GM18951 (cell line): ENCODE measurements at regions not wholly inside any gene's neighbourhood (a gene's known extent, or its start where the extent isn't known, plus 50 kb on each side); places are given as distances from the start of the nearest gene placed in this dataset.

Experiments used
- POLR2A ChIP-seq: IDR thresholded peaks from 4 replicates; pipeline ENCODE4 v1.6.1; 2011; ENCODE audit warnings: mild to moderate bottlenecking; ENCODE audit not compliant: insufficient read length, insufficient read depth; ENCODE audit errors: extremely low read depth
- in situ Hi-C: fragments of 300-500 bp; cut with MboI; formaldehyde crosslinking; loops from one replicate; pipeline ENCODE4 v1.12.0; 2022; ENCODE audit warnings: low sequenced_read_pairs, mixed read lengths, inconsistent platforms; ENCODE audit not compliant: unreplicated experiment

DNA sequence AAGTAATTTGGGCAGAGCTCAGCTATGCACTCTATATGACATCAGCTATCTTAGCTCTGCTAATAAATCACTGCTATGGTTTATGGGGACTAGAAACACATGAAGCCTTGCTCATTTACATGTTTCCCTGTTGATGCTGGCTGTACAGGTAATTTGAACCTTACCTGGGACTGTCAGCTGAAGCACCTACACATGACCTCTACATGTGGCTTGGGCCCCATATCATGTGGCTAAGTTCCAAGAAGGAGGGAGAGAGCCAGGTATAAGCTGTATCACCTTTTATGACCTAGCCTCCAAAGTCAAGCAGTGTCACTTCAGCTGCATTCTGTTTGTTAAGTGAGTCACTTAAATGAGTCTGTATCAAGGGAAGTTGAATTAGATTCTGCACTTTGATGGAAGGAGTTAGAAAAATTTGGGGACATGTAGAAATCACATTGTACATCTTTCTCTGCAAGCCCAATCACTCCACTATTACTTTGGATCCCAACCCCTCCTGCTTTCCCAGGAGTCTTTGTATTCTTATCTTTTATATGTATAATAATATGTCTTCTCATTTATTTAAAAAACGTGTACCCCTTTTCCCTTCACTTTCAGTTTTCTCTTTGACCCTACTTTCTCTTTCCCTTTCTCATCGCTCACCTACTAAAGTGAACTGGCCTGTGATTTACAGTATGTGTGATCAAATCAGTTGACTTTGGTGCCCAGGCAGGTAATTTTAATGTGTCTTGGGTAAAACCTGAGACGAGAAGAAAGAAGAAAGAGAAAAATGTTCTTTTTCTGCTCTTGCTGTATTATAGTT is 53.4 kb upstream of the PRKACB start:
- in situ Hi-C loops: no loop called here
- TF ChIP-seq POLR2A: no peak

DNA sequence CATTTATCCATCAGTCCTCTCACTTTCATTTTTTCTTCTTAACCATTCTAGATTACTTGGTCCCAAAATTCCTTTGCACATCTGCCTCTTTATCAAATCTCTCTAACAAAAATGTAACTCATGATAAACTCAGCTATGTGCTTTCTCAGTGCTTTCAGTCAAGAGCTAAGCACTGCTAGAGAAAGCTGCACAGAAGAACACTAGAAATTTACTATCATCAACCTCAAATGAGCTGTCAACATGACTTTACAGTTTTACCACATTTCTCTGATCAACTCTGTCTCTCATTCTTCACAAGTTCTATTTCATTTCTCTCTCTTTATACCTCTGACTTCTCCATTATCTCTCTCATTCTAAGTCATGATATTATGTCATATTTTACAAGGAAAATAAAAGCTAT is 54.2 kb upstream of the PRKACB start:
- in situ Hi-C loops: no loop called here
- TF ChIP-seq POLR2A: no peak

DNA sequence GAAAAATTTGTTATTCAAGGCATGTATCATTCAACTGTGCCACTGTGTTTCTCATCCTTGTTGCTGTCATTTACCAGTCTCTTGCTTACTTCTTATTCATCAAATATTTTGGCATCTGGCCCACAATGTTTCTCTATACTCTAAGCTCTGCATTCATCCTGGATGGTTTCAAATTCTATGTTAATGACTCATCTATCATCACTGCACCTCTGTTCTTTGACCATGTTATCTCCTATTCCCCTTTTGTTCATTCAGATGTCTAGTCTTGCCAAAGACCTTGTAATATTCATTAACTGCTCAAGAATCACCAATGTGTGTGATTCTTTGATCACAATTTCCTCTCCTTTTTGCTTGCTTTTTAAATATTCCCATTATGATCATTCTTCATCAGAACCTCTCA is 54.6 kb upstream of the PRKACB start:
- no peak for TF ChIP-seq POLR2A
- in situ Hi-C loops: no loop called here

DNA sequence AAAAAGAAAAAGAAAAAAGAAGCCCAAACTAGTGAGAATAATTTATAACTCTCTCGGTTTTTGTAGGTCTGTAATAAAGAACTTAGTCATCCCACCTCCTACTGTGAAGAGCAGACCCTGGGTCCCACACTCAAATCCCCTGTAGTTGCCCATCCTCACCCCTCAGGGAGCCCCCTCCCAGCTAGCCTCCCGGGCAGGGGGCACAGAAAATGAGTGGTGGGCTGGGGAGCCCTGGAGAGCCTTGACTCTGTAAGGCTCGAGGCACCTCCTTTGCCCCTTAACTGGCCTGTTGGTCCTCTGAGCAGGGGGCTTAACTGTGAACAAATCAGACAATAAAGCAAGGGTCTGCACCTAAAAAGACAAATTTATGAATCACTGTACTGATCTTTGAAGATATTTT is 57.5 kb upstream of the PRKACB start:
- TF ChIP-seq POLR2A: no peak
- in situ Hi-C loops: no loop called here

DNA sequence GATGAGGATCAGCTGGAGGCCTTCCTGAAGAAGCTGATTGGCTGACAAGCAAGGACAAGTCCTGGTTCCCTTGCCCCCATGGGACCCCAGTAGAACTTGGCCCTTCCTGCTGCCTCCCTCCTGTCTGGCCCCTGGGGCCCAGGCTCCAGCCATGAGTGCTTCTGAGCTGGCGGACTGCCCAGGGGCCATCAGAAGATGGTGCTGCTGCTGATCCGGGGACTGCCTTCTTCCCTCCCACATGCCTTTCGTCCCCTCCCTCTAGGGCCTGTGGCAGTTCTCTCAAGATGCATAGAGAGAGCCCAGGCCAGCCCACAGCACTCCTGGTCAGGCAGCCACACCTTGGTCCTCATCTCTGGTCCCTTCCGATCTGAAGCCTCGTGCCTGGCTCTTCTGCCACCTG is 57.9 kb upstream of the PRKACB start:
- TF ChIP-seq POLR2A: no peak
- in situ Hi-C loops: no loop called here

DNA sequence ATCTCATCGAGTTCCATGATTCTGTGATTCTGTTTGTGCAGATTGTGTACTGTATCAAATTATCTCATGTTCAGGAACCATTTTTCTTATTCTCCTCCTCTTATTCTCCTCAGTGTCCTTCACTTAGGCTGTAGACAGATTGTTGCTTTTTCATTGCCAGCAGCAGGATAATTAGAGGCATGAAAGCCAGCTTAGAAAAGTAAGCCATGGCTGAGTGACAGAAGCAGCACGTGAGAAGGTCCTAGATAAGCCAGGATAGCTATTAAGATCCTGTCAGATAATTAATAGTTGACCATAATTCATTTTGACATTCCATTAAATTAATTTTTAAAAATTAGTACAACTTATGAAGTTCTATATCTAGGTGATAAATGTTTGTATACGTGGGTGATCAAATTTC is 60.8 kb upstream of the PRKACB start:
- no peak for TF ChIP-seq POLR2A
- in situ Hi-C loops: no loop called here

DNA sequence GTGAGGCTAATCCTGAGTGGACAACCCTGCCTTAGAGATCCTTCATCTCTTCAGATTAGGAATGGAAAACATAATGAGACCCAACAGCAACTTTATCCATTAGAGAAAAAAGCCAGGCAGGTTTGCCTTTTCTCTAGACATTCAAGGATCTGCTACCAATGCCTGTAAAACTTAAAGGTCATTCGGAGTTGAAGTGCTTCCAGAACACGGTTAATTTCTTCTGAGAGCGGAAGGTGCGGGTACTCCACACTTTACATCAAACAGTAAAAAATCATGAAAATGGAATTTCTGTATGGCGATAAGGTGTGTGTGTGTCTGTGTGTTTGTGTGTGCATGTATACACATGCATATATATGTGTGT is 65.2 kb upstream of the PRKACB start:
- no peak for TF ChIP-seq POLR2A
- in situ Hi-C loops: no loop called here

DNA sequence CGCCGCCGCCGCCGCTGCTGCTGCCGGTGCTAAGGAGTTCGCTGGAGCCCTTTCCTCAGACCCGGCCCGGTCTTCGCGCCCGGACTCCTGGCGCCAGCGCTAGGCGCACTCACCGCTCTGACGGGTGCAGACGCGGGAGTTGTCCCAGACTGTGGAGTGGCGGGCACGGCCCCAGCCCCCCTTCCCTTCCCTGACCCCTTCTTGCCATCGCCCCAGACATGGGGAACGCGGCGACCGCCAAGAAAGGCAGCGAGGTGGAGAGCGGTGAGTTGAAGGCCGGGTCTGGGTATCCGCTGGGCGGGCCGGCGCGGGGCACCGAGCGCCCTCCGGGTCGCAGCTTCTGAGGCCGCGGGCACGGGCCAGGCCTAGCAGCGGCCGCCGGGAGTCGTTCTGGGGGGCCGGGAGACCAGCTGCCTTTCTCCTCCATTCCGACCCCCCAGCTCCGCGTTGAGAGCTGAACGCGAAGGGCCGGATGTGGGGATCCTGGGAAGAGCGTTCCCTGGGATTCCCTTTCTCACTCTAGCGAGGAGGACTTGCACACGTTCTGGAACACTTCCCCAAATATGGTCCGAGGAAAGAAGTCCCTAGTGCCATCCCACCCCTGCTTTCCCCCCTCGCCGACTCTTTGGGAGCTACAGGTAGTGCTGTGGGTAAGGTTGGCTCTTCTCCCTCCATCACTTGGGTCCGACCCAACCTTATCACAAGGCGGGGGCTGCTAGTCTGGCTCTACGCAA is 65.8 kb upstream of the PRKACB start:
- in situ Hi-C loops: no loop called here
- no peak for TF ChIP-seq POLR2A

DNA sequence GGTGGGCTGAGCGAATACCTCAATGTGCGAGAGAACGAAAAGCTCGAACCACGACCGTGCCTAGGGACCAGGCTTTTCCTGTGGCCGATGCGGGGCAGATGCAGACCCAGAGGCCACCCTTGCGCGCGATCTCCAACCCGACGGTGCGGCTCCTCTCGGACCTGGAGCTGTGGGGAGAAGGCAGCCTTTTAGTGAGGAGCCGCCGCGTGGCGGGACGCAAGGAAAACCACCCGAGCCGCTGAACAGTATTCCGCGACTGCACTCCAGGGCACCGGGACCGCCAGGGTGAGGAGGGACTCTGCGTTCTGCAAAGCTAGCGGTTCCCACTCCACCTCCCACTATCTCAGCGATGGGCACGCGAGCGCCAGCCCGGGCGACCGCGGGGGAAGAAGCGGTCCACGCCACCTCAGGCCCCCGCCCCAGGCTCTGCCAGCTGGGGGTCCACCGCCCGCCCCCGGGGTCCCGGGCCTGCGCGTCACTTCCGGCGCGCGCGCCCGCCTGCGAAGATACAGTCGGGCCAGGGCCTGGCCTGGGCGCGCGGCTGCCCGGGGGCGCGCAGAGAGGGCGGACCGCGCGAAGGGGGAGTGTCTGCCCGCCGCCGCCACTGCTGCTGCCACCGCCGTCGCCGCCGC is 66.5 kb upstream of the PRKACB start:
- peak; percentile 65 for TF ChIP-seq POLR2A
- in situ Hi-C loops: no loop called here

DNA sequence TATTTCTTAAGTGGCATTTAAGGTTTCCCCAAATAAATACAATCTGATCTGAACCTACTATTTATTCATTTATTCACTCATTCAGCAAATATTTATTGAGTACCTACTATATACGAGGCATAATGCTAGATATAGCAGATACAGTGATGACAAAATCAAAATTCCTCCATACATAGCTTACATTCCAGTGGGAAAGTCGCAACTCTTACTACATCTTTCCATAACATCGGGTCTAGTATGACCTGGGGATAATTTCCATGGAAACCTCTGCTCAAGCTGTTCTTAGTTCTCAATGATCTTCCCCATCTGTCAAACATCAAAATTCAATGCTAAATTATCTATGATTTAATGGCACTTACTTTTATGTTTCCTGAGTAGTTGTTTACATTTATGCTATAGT is 70.8 kb upstream of the PRKACB start:
- in situ Hi-C loops: no loop called here
- TF ChIP-seq POLR2A: no peak

DNA sequence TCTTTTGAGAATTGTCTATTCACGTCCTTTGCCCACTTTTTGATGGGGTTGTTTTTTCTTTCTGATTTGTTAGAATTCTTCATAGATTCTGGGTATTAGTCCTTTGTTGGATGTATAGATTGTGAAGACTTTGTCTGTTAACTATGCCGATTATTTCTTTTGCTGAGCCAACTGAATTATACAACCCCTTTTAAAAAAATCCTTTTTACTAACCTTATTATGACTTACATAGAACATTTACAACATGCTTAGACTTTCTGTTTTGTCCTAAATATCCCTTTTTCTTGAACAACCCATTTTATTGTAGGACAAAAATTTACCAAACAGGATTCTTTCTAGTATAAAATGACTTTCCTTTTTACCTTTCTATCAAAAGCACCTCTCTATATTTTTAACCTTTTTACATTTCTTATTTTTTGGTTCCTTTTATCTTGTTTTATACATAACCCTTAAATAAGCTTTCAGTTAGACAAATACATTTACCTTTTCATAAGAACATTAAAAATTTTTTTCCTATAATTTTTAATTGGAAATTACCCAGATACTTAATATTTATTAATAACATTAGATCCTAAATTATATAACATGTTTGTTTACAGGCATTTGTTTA is 70.4 kb upstream of the TTLL7 start:
- TF ChIP-seq POLR2A: no peak
- in situ Hi-C loops: no loop called here

DNA sequence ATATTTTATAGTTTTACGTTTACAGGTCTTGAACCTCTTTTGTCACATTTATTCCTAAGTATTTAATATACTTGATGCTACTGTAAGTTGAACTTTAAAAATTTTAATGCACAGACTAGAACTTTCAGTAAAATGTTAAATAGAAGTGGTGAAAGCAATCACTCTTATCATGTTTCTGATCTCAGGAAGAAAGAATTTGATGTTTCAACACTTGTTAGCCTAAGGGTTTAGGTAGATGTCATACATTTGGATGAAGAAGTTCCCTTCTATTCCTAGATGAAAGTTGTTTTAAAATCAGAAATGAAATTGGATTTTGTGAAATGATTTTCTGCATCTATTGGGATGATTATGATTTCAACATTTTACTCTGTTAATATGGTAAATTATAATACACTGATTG is 63.6 kb upstream of the TTLL7 start:
- in situ Hi-C loops: no loop called here
- no peak for TF ChIP-seq POLR2A

DNA sequence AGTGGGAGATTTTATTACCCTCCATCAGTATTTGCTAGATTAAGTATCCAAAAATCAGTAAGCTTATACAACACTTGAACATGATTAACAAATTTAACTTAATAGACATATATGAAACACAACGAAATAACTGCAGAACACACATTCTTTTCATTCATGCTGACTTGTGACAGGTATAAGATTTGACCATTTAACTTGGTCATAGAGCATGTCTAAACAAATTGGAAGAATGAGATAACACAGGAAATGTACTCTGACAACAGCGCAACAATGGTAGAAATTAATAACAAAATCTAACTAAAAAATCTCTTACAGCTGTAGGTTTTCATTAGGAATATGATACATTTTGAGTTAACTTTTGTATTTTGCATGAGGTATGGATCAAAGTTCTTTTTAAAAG is 62.4 kb upstream of the TTLL7 start:
- TF ChIP-seq POLR2A: no peak
- in situ Hi-C loops: no loop called here
